ENCODE measurements at regions not wholly inside any gene's neighbourhood (a gene's known extent, or its start where the extent isn't known, plus 50 kb on each side); places are given as distances from the start of the nearest gene placed in this dataset.

DNA sequence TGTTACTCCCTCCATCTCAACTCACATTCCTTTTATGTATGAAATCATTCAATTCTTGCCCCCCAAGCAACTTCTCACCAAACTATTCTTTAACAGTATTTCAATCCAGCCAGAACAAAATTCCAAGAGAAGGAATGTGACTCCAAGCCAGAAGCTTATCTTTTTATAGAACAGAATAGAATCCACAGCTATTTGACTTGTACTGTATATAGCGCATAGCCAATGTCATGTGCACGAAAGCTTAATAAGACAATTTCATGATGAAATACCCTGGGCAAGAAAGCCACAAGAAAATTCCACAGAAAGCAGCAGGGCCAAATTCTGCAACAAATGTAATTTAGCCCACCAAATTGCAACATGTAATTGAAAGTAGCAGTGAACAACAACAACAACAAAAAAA, 127.6 kb upstream of the UBE2E2 start:
- TF ChIP-seq, protein P1, sequence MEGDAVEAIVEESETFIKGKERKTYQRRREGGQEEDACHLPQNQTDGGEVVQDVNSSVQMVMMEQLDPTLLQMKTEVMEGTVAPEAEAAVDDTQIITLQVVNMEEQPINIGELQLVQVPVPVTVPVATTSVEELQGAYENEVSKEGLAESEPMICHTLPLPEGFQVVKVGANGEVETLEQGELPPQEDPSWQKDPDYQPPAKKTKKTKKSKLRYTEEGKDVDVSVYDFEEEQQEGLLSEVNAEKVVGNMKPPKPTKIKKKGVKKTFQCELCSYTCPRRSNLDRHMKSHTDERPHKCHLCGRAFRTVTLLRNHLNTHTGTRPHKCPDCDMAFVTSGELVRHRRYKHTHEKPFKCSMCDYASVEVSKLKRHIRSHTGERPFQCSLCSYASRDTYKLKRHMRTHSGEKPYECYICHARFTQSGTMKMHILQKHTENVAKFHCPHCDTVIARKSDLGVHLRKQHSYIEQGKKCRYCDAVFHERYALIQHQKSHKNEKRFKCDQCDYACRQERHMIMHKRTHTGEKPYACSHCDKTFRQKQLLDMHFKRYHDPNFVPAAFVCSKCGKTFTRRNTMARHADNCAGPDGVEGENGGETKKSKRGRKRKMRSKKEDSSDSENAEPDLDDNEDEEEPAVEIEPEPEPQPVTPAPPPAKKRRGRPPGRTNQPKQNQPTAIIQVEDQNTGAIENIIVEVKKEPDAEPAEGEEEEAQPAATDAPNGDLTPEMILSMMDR (tag by site-specific recombination; IDR thresholded peaks at IDR 0.05) = no peak
- TF ChIP-seq PRDM1 (tag by site-specific recombination; IDR thresholded peaks at IDR 0.05) = no peak
- no peak for TF ChIP-seq ZNF114 (tag by site-specific recombination; IDR thresholded peaks at IDR 0.05)
- no peak for TF ChIP-seq TCF7L2 (IDR thresholded peaks at IDR 0.05; ENCODE audit: borderline replicate concordance, low read depth, low read length)
- TF ChIP-seq MZF1 (tag by site-specific recombination; IDR thresholded peaks at IDR 0.05; ENCODE audit: borderline replicate concordance) = no peak

Data from HEK293 (cell line).